Neural progenitor cell (in vitro differentiated cells): ENCODE measurements at regions not wholly inside any gene's neighbourhood (a gene's known extent, or its start where the extent isn't known, plus 50 kb on each side); places are given as distances from the start of the nearest gene placed in this dataset.

Source experiments
- CTCF ChIP-seq: fragments of 200-600 bp; sonication (generic); IDR thresholded peaks from 2 replicates; pipeline ENCODE4 v1.5.1; 2017; ENCODE audit warnings: antibody characterized with exemption, mild to moderate bottlenecking
- EZH2 ChIP-seq: fragments of 200-600 bp; sonication (generic); IDR thresholded peaks from 2 replicates; pipeline ENCODE4 v1.6.1; 2017; ENCODE audit warnings: antibody characterized with exemption, mild to moderate bottlenecking, moderate library complexity
- EZH2phosphoT487 ChIP-seq: fragments of 200-600 bp; sonication (generic); IDR thresholded peaks from 2 replicates; pipeline ENCODE4 v1.6.1; 2017; ENCODE audit warnings: antibody characterized with exemption

- TF ChIP-seq CTCF (no peak), EZH2phosphoT487 (no peak), EZH2 (no peak)
Observed at GRCh38 chr2:83874712-83875430, 584.2 kb downstream of the SUCLG1 start.
